ELF-1 (cell line): ENCODE measurements at regions not wholly inside any gene's neighbourhood (a gene's known extent, or its start where the extent isn't known, plus 50 kb on each side); places are given as distances from the start of the nearest gene placed in this dataset.

Experiments used
- DNase-seq: peaks from one replicate; pipeline ENCODE4 v3.0.0-alpha.2; 2016; ENCODE audit warnings: low read depth, low spot score

GRCh38 chr21:17435565-17436543 lies 77.0 kb upstream of the CXADR start:
- DNase-seq: no peak

GRCh38 chr21:17436626-17437111 lies 76.2 kb upstream of the CXADR start:
- peak; percentile 39 for DNase-seq

GRCh38 chr21:17438635-17439034 lies 74.2 kb upstream of the CXADR start:
- DNase-seq: peak; percentile 77

- no peak for DNase-seq
Measured at GRCh38 chr21:17440969-17441368, 71.9 kb upstream of the CXADR start.

- DNase-seq: no peak
Measured at GRCh38 chr21:17441370-17441769, 71.5 kb upstream of the CXADR start.

DNA sequence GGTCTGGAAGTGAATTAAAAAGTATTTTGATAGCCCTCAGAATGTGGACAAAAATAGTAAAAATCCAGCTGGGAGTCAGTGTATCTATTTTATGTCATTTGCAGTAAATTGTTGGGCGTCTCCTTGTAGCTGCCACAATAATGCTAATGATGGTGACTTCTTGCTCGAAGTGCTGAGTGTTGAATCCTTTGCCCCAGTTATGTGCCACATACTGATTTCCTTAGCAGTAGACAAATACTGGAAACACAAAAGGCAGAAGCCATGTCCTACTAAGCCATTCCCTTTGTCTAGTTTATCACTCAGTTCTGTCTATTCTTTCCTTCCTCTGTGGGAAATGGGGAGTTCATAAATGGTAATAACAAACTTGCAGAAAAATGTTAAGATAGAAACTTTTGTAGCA lies 70.7 kb upstream of the CXADR start:
- DNase-seq: no peak

DNA sequence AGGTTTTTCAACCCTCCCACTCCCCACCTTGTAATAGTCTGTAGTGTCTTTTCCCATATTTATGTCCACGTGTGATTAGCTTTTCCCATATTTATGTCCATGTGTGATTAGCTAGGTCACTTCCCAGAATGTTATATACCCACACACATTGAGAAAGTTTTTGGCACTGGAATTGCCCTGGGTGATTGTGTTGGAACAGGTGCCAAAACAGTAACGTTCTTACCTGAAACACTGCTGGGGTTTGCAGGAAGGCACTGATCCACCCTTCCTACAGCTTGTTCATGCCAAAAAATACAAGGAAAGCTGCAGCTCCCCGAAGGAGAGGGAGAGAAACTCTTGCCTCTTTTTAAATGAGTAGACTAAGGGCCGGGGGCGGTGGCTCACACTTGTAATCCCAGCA lies 68.0 kb upstream of the CXADR start:
- DNase-seq: no peak

DNA sequence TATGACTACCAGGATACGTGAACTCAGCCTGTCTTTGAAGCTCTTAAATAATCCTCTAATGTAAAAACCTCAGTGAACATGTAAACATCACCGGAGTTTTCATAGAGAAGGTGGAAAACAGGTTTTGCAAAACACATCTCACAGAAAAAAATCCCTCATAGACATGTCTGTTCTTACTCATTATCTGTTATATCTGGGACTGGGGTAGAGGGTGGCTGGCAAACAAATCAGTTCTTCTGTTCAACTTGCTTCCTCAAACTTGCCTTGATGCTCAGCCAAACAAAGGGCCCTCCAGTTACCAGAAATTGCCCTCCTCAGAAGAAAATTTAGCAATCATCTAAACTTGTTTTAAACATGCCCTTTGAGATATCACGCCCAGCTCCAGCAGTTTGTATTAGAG lies 66.1 kb upstream of the CXADR start:
- DNase-seq: no peak

- no peak for DNase-seq
Measured at GRCh38 chr21:17449701-17450100, 63.1 kb upstream of the CXADR start.

GRCh38 chr21:17451364-17451891 lies 61.4 kb upstream of the CXADR start:
- DNase-seq: no peak

DNA sequence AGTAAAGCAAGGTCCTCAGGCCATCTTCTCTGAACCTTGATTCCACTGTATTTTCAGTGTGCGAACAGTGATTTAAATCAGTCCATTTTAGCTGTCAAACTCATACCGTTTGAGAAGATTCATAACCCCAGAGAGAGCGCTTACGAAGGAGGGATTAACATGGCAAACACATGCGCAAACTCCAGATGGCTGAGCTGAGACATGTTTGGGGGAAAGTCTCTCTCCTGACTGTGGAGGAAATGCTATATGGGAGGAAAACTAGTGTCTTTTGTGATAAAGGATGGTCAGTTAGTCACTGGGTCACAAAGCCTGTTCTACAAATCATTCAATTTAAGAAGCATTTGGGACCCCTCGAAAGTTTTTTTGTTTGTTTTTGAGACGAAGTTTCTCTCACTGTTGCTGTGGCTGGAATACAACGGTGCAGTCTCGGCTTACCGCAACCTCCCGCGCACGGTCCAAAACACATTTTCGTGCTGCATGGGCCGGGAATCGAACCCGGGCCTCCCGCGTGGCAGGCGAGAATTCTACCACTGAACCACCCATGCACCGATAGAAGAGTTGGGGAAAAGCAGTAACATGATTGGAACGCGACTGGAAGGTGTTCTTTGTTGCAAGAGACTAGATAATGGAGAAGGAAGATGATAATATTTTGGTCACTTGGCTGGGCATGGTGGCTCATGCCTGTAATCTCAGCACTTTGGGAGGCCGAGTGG lies 58.4 kb upstream of the CXADR start:
- DNase-seq: peak; percentile 97

DNA sequence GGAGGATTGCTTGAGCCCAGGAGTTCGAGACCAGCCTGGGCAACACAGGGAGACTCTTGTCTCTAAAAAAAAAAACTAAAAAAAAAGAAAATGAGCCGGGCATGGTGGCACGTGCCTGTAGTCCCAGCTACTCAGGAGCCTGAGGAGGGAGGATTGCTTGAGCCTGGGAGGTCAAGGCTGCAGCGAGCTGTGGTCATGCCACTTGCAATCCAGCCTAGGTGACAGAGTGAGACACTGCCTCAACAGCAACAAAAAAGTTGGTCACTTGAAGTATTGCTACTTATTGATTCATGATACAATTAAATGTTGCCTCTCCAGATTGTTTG lies 57.9 kb upstream of the CXADR start:
- DNase-seq: no peak

- DNase-seq: no peak
Measured at GRCh38 chr21:17455451-17455850, 57.4 kb upstream of the CXADR start.

GRCh38 chr21:17458279-17458678 lies 54.6 kb upstream of the CXADR start:
- DNase-seq: no peak

DNA sequence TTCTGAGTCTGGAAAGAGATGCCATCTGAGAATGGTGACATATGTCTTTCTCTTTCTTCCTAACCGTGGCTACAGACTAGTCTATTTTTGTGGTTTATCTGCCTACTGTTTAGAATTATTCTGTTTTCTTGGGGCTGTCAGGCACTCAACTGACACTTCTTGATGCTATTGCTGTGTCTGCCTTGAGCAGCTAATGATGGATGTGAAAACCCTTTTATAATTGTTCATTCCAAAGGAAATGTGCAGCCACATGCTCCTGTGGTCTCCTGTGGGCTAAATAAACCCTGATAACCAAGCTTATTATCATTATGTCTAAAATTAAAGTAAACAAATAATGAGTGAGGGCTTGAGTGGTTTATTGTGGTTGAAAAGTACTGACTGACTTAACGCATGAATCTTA lies 52.7 kb upstream of the CXADR start:
- no peak for DNase-seq

GRCh38 chr21:17461014-17461413 lies 51.8 kb upstream of the CXADR start:
- DNase-seq: no peak

- no peak for DNase-seq
Measured at GRCh38 chr21:17461582-17461981, 51.3 kb upstream of the CXADR start.

DNA sequence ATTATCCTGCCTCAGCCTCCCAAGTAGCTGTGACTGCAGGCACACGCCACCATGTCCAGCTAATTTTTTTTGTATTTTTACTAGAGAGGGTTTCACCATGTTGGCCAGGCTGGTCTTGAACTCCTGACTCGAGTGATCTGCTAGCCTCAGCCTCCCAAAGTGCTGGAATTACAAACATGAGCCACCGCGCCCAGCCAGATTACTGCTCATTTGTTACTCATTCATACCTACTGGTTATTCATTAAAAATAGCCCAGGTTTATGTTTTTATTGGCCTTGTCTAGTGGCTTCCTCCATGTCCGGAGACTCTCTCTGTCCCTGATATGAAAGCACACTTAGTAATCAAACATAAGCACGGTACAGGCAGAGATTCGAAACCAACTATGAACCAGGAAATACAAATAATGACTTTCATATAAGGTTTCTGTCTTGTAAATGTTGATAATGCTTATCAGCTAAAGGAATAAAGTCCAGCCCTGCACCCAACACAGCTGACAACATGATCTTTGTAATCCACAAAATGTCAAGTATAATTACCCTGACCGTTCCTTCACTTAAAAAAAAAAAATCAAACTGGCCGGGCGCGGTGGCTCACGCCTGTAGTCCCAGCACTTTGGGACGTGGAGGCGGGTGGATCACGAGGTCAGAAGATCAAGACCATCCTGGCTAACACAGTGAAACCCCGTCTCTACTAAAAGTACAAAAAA lies 50.4 kb upstream of the CXADR start:
- DNase-seq: no peak
